ENCODE measurements at regions not wholly inside any gene's neighbourhood (a gene's known extent, or its start where the extent isn't known, plus 50 kb on each side); places are given as distances from the start of the nearest gene placed in this dataset.
"Not testable (repeated sequence)": the region's sequence is repeated elsewhere in the genome, so short reads cannot be mapped to it uniquely, and the experiment has no call there.

- no peak for DNase-seq
Measured at GRCh38 chr11:128151338-128151737, 436.0 kb downstream of the ETS1 start.

GRCh38 chr11:128148208-128148607 lies 439.1 kb downstream of the ETS1 start:
- no peak for DNase-seq

GRCh38 chr11:128146926-128147605 lies 440.3 kb downstream of the ETS1 start:
- DNase-seq: no peak

- not testable (repeated sequence) for DNase-seq
Measured at GRCh38 chr11:128140293-128140692, 447.1 kb downstream of the ETS1 start.

- DNase-seq: no peak
Measured at GRCh38 chr11:128135451-128135850, 451.9 kb downstream of the ETS1 start.

GRCh38 chr11:128133501-128133900 lies 453.9 kb downstream of the ETS1 start:
- DNase-seq: peak; percentile 60

GRCh38 chr11:128130052-128130451 lies 457.3 kb downstream of the ETS1 start:
- no peak for DNase-seq

- no peak for DNase-seq
Measured at GRCh38 chr11:128125723-128126122, 461.6 kb downstream of the ETS1 start.

- no peak for DNase-seq
Measured at GRCh38 chr11:128116885-128117284, 470.5 kb downstream of the ETS1 start.

- DNase-seq: no peak
Measured at GRCh38 chr11:128116447-128116846, 470.9 kb downstream of the ETS1 start.

- DNase-seq: no peak
Measured at GRCh38 chr11:128105950-128106349, 481.4 kb downstream of the ETS1 start.

- DNase-seq: no peak
Measured at GRCh38 chr11:128105511-128105910, 481.8 kb downstream of the ETS1 start.

GRCh38 chr11:128103278-128103873 lies 484.0 kb downstream of the ETS1 start:
- DNase-seq: no peak

- DNase-seq: no peak
Measured at GRCh38 chr11:128098781-128099180, 488.6 kb downstream of the ETS1 start.

- no peak for DNase-seq
Measured at GRCh38 chr11:128095466-128095981, 491.8 kb downstream of the ETS1 start.

GRCh38 chr11:128093689-128094088 lies 493.7 kb downstream of the ETS1 start:
- DNase-seq: no peak

GRCh38 chr11:128089962-128090361 lies 497.4 kb downstream of the ETS1 start:
- no peak for DNase-seq

GRCh38 chr11:128086794-128087193 lies 500.6 kb downstream of the ETS1 start:
- DNase-seq: no peak

GRCh38 chr11:128085276-128085675 lies 502.1 kb downstream of the ETS1 start:
- no peak for DNase-seq

- no peak for DNase-seq
Measured at GRCh38 chr11:128082574-128082973, 504.8 kb downstream of the ETS1 start.

- no peak for DNase-seq
Measured at GRCh38 chr11:128069665-128070064, 517.7 kb downstream of the ETS1 start.

- DNase-seq: no peak
Measured at GRCh38 chr11:128067780-128068179, 519.6 kb downstream of the ETS1 start.

- no peak for DNase-seq
Measured at GRCh38 chr11:128066399-128066798, 521.0 kb downstream of the ETS1 start.

- peak; percentile 11 for DNase-seq
Measured at GRCh38 chr11:128061281-128061871, 526.0 kb downstream of the ETS1 start.

All from retina (tissue), 1 donor.